Neural cell (in vitro differentiated cells): ENCODE measurements at regions not wholly inside any gene's neighbourhood (a gene's known extent, or its start where the extent isn't known, plus 50 kb on each side); places are given as distances from the start of the nearest gene placed in this dataset.

Source experiments
- H2AFZ ChIP-seq: fragments of 200-600, 300-800 bp; sonication (generic), shearing (Covaris generic); 2 replicates; pipeline ENCODE4 v1.6.0; 2014; ENCODE audit warnings: low read depth, mild to moderate bottlenecking, antibody characterized with exemption, low read length, moderate library complexity
- H3F3A ChIP-seq: fragments of 200-600 bp; shearing (Covaris generic); 2 replicates; pipeline ENCODE4 v1.6.1; 2016; ENCODE audit warnings: mild to moderate bottlenecking, moderate library complexity, mixed read lengths, antibody characterized with exemption, low read length; ENCODE audit not compliant: insufficient read depth, poor library complexity, severe bottlenecking
- H3K27ac ChIP-seq: fragments of 200-600, 300-800 bp; sonication (generic), shearing (Covaris generic); 2 replicates; pipeline ENCODE4 v1.5.1; 2014; ENCODE audit warnings: mild to moderate bottlenecking, low read length, moderate library complexity
- H3K27me3 ChIP-seq: fragments of 300-800, 200-600 bp; sonication (generic), shearing (Covaris generic); 2 replicates; pipeline ENCODE4 v1.6.0; 2014; ENCODE audit warnings: mild to moderate bottlenecking, low read depth, low read length, moderate library complexity; ENCODE audit not compliant: insufficient read depth
- H3K36me3 ChIP-seq: fragments of 300-800, 200-600 bp; sonication (generic), shearing (Covaris generic); 2 replicates; pipeline ENCODE4 v1.5.1; 2014; ENCODE audit warnings: mild to moderate bottlenecking, antibody characterized with exemption, low read length, moderate library complexity; ENCODE audit not compliant: insufficient read depth
- H3K4me2 ChIP-seq: fragments of 300-800, 200-600 bp; sonication (generic), shearing (Covaris generic); 2 replicates; pipeline ENCODE4 v1.6.0; 2014; ENCODE audit warnings: mild to moderate bottlenecking, low read length
- H3K4me3 ChIP-seq: fragments of 300-800, 200-600 bp; sonication (generic), shearing (Covaris generic); 2 replicates; pipeline ENCODE4 v1.5.1; 2014; ENCODE audit warnings: mild to moderate bottlenecking, low read length, moderate library complexity
- H3K79me2 ChIP-seq: fragments of 200-600 bp; shearing (Covaris generic); replicated peaks from 2 replicates; pipeline ENCODE4 v1.6.0; 2014; ENCODE audit warnings: mild to moderate bottlenecking, low read length, moderate library complexity; ENCODE audit not compliant: insufficient read depth
- H3K9ac ChIP-seq: fragments of 300-800, 200-600 bp; sonication (generic), shearing (Covaris generic); 2 replicates; pipeline ENCODE4 v1.6.1; 2016; ENCODE audit warnings: mild to moderate bottlenecking, low read length, mixed read lengths
- H3K9me2 ChIP-seq: fragments of 200-600 bp; shearing (Covaris generic); 2 replicates; pipeline ENCODE4 v1.6.1; 2016; ENCODE audit warnings: mild to moderate bottlenecking, low read length, mixed read lengths; ENCODE audit not compliant: insufficient read depth
- H3K9me3 ChIP-seq: fragments of 200-600, 300-800 bp; sonication (generic), shearing (Covaris generic); 2 replicates; pipeline ENCODE4 v1.6.1; 2016; ENCODE audit warnings: mild to moderate bottlenecking, mixed run types, low read length, moderate library complexity, mixed read lengths
- H4K20me1 ChIP-seq: fragments of 200-600 bp; shearing (Covaris generic); 2 replicates; pipeline ENCODE4 v1.6.1; 2016; ENCODE audit warnings: mild to moderate bottlenecking, mixed run types; ENCODE audit not compliant: insufficient read depth
- CTCF ChIP-seq: fragments of 450-650 bp; IDR thresholded peaks from 2 replicates; pipeline ENCODE4 v1.5.1; 2014; ENCODE audit warnings: antibody characterized with exemption, mild to moderate bottlenecking, moderate library complexity; ENCODE audit not compliant: poor library complexity, severe bottlenecking
- EP300 ChIP-seq: fragments of 450-650 bp; conservative IDR thresholded peaks from 2 replicates; pipeline ENCODE4 v1.6.1; 2014; ENCODE audit warnings: antibody characterized with exemption, mild to moderate bottlenecking, moderate library complexity; ENCODE audit not compliant: poor library complexity, severe bottlenecking
- EZH2 ChIP-seq: fragments of 200-600, 300-800 bp; shearing (Covaris generic), sonication (generic); IDR thresholded peaks from 2 replicates; pipeline ENCODE4 v1.6.1; 2014; ENCODE audit warnings: antibody characterized with exemption, low read length, borderline replicate concordance, mild to moderate bottlenecking; ENCODE audit not compliant: insufficient read depth, poor library complexity, severe bottlenecking
- MXI1 ChIP-seq: fragments of 450-650 bp; conservative IDR thresholded peaks from 2 replicates; pipeline ENCODE4 v1.6.1; 2014; ENCODE audit warnings: antibody characterized with exemption, mild to moderate bottlenecking; ENCODE audit not compliant: poor library complexity, severe bottlenecking
- POLR2AphosphoS5 ChIP-seq: IDR thresholded peaks from 2 replicates; pipeline ENCODE4 v1.6.1; 2012
- RAD21 ChIP-seq: fragments of 450-650 bp; conservative IDR thresholded peaks from 2 replicates; pipeline ENCODE4 v1.6.1; 2014; ENCODE audit warnings: antibody characterized with exemption, mild to moderate bottlenecking, moderate library complexity
- REST ChIP-seq: IDR thresholded peaks from 2 replicates; pipeline ENCODE4 v1.6.1; 2012; ENCODE audit warnings: borderline replicate concordance
- SMC3 ChIP-seq: fragments of 450-650 bp; conservative IDR thresholded peaks from 2 replicates; pipeline ENCODE4 v1.6.1; 2014; ENCODE audit warnings: antibody characterized with exemption, mild to moderate bottlenecking, moderate library complexity; ENCODE audit not compliant: poor library complexity
- TAF1 ChIP-seq: IDR thresholded peaks from 2 replicates; pipeline ENCODE4 v1.6.1; 2012; ENCODE audit warnings: low read depth

GRCh38 chr16:17544785-17545184, 74.0 kb upstream of the XYLT1 start:
- Histone ChIP-seq H4K20me1 (no peaks in the 10 kb centered on the region), H3K9me3 (no peaks in the 10 kb centered on the region), H3K4me3 (no peak overlapping the region), H2AFZ (no peak overlapping the region), H3K79me2 (no peaks in the 10 kb centered on the region), H3K27ac (no peak overlapping the region), H3K36me3 (no peaks in the 10 kb centered on the region), H3K9me2 (no peaks in the 10 kb centered on the region), H3K27me3 (no peaks in the 10 kb centered on the region), H3F3A (no peaks in the 10 kb centered on the region), H3K9ac (no peak overlapping the region), H3K4me2 (no peak overlapping the region)
- TF ChIP-seq POLR2AphosphoS5 (no peak), CTCF (no peak), TAF1 (no peak), MXI1 (no peak), EZH2 (no peak), REST (no peak)

GRCh38 chr16:17544304-17544703, 73.5 kb upstream of the XYLT1 start:
- H3F3A ChIP-seq = no peaks in the 10 kb centered on the region
- H3K9me2 ChIP-seq = no peaks in the 10 kb centered on the region
- H3K79me2 ChIP-seq = no peaks in the 10 kb centered on the region
- no peak overlapping the region for H3K9ac ChIP-seq
- H3K4me3 ChIP-seq = no peak overlapping the region
- H3K36me3 ChIP-seq = no peaks in the 10 kb centered on the region
- no peak overlapping the region for H2AFZ ChIP-seq
- no peak overlapping the region for H3K27ac ChIP-seq
- H3K27me3 ChIP-seq = no peaks in the 10 kb centered on the region
- no peaks in the 10 kb centered on the region for H4K20me1 ChIP-seq
- no peak overlapping the region for H3K4me2 ChIP-seq
- TF ChIP-seq TAF1 = no peak
- H3K9me3 ChIP-seq = no peaks in the 10 kb centered on the region

- Histone ChIP-seq H3K79me2 (no peaks in the 10 kb centered on the region), H3K9me2 (no peaks in the 10 kb centered on the region), H3K9me3 (no peaks in the 10 kb centered on the region), H2AFZ (no peak overlapping the region), H4K20me1 (no peaks in the 10 kb centered on the region), H3K27ac (no peak overlapping the region), H3K27me3 (no peaks in the 10 kb centered on the region), H3K4me3 (no peak overlapping the region), H3K9ac (no peak overlapping the region), H3K4me2 (no peak overlapping the region), H3F3A (no peaks in the 10 kb centered on the region), H3K36me3 (no peaks in the 10 kb centered on the region)
- TF ChIP-seq REST = no peak
- no peak for TF ChIP-seq EP300
- TF ChIP-seq MXI1 = no peak
- TF ChIP-seq TAF1 = no peak
- TF ChIP-seq RAD21 = no peak
- no peak for TF ChIP-seq SMC3
- TF ChIP-seq EZH2 = no peak
- no peak for TF ChIP-seq CTCF
- TF ChIP-seq POLR2AphosphoS5 = no peak
Measured at GRCh38 chr16:17543073-17543472, 72.3 kb upstream of the XYLT1 start.
